NCI-H524 treated with DMSO at 0.1 percent for 48 hours (cell line): ENCODE measurements at regions not wholly inside any gene's neighbourhood (a gene's known extent, or its start where the extent isn't known, plus 50 kb on each side); places are given as distances from the start of the nearest gene placed in this dataset.
A peak's percentile ranks its signal among the peaks of the same experiment; 100 is the strongest.

Experiments used
- DNase-seq: peaks from one replicate; lab custom pipeline; 2025; lab: John Stamatoyannopoulos, UW

- no peak for DNase-seq
Observed at GRCh38 chr2:30310371-30310770, 79.0 kb downstream of the LBH start.

GRCh38 chr2:30310955-30311354, 79.6 kb downstream of the LBH start:
- no peak for DNase-seq

GRCh38 chr2:30311711-30312110, 80.4 kb downstream of the LBH start:
- DNase-seq = no peak

GRCh38 chr2:30312916-30313315, 81.6 kb downstream of the LBH start:
- DNase-seq = no peak

GRCh38 chr2:30314981-30315380, 83.6 kb downstream of the LBH start:
- DNase-seq = no peak

- no peak for DNase-seq
Observed at GRCh38 chr2:30315391-30316063, 84.2 kb downstream of the LBH start.

- DNase-seq = no peak
Observed at GRCh38 chr2:30316408-30316807, 85.1 kb downstream of the LBH start.

- DNase-seq = no peak
Observed at GRCh38 chr2:30318987-30319782, 87.9 kb downstream of the LBH start.

- DNase-seq = no peak
Observed at GRCh38 chr2:30321466-30321865, 90.1 kb downstream of the LBH start.

GRCh38 chr2:30323499-30323898, 92.2 kb downstream of the LBH start:
- DNase-seq = peak; percentile 53

- DNase-seq = no peak
Observed at GRCh38 chr2:30324245-30324908, 93.0 kb downstream of the LBH start.

- DNase-seq = peak; percentile 89
Observed at GRCh38 chr2:30325600-30326328, 94.4 kb downstream of the LBH start.

- no peak for DNase-seq
Observed at GRCh38 chr2:30326497-30326896, 95.2 kb downstream of the LBH start.

- no peak for DNase-seq
Observed at GRCh38 chr2:30331038-30331437, 99.7 kb downstream of the LBH start.

- no peak for DNase-seq
Observed at GRCh38 chr2:30331869-30332268, 100.5 kb downstream of the LBH start.

- DNase-seq = no peak
Observed at GRCh38 chr2:30332791-30333453, 101.6 kb downstream of the LBH start.

GRCh38 chr2:30334762-30335363, 103.5 kb downstream of the LBH start:
- no peak for DNase-seq

GRCh38 chr2:30336084-30336483, 104.8 kb downstream of the LBH start:
- no peak for DNase-seq

GRCh38 chr2:30336978-30337841, 105.9 kb downstream of the LBH start:
- DNase-seq = no peak

GRCh38 chr2:30338475-30338874, 107.1 kb downstream of the LBH start:
- DNase-seq = no peak
